ENCODE measurements at regions not wholly inside any gene's neighbourhood (a gene's known extent, or its start where the extent isn't known, plus 50 kb on each side); places are given as distances from the start of the nearest gene placed in this dataset.
"Not testable (repeated sequence)": the region's sequence is repeated elsewhere in the genome, so short reads cannot be mapped to it uniquely, and the experiment has no call there.

GRCh38 chr13:87982400-87982799, 311.2 kb downstream of the SLITRK5 start:
- no peak for DNase-seq (ENCODE audit: low read depth)

GRCh38 chr13:87986639-87987250, 315.6 kb downstream of the SLITRK5 start:
- DNase-seq (ENCODE audit: low read depth): no peak

GRCh38 chr13:87998081-87998480, 326.9 kb downstream of the SLITRK5 start:
- no peak for DNase-seq (ENCODE audit: low read depth)

GRCh38 chr13:87999240-87999700, 328.1 kb downstream of the SLITRK5 start:
- no peak for DNase-seq (ENCODE audit: low read depth)

- no peak for DNase-seq (ENCODE audit: low read depth)
These were observed 328.6 kb downstream of the SLITRK5 start for GRCh38 chr13:87999788-88000187.

GRCh38 chr13:88000239-88000638, 329.1 kb downstream of the SLITRK5 start:
- no peak for DNase-seq (ENCODE audit: low read depth)

GRCh38 chr13:88000787-88001186, 329.6 kb downstream of the SLITRK5 start:
- DNase-seq (ENCODE audit: low read depth): no peak

- no peak for DNase-seq (ENCODE audit: low read depth)
These were observed 334.0 kb downstream of the SLITRK5 start for GRCh38 chr13:88005188-88005587.

GRCh38 chr13:88014527-88014926, 343.4 kb downstream of the SLITRK5 start:
- DNase-seq (ENCODE audit: low read depth): no peak

- DNase-seq (ENCODE audit: low read depth): no peak
These were observed 351.4 kb downstream of the SLITRK5 start for GRCh38 chr13:88022431-88023208.

GRCh38 chr13:88026241-88026640, 355.1 kb downstream of the SLITRK5 start:
- no peak for DNase-seq (ENCODE audit: low read depth)

- DNase-seq (ENCODE audit: low read depth): no peak
These were observed 360.9 kb downstream of the SLITRK5 start for GRCh38 chr13:88031980-88032559.

- DNase-seq (ENCODE audit: low read depth): not testable (repeated sequence)
These were observed 365.0 kb downstream of the SLITRK5 start for GRCh38 chr13:88036205-88036604.

GRCh38 chr13:88042489-88042888, 371.3 kb downstream of the SLITRK5 start:
- DNase-seq (ENCODE audit: low read depth): no peak

GRCh38 chr13:88051746-88052482, 380.7 kb downstream of the SLITRK5 start:
- DNase-seq (ENCODE audit: low read depth): no peak

- DNase-seq (ENCODE audit: low read depth): no peak
These were observed 392.6 kb downstream of the SLITRK5 start for GRCh38 chr13:88063741-88064140.

GRCh38 chr13:88066847-88067246, 395.7 kb downstream of the SLITRK5 start:
- DNase-seq (ENCODE audit: low read depth): no peak

GRCh38 chr13:88068316-88068715, 397.1 kb downstream of the SLITRK5 start:
- DNase-seq (ENCODE audit: low read depth): no peak

- DNase-seq (ENCODE audit: low read depth): no peak
These were observed 397.8 kb downstream of the SLITRK5 start for GRCh38 chr13:88068975-88069374.

GRCh38 chr13:88071371-88071770, 400.2 kb downstream of the SLITRK5 start:
- DNase-seq (ENCODE audit: low read depth): no peak

- no peak for DNase-seq (ENCODE audit: low read depth)
These were observed 403.8 kb downstream of the SLITRK5 start for GRCh38 chr13:88074794-88075510.

GRCh38 chr13:88085036-88085435, 413.9 kb downstream of the SLITRK5 start:
- DNase-seq (ENCODE audit: low read depth): no peak

Measured in activated T-helper 1 cell treated with Interleukin-2 at 50 U/mL for 16 hours (primary cell).